ENCODE measurements at regions not wholly inside any gene's neighbourhood (a gene's known extent, or its start where the extent isn't known, plus 50 kb on each side); places are given as distances from the start of the nearest gene placed in this dataset.

- TF ChIP-seq EZH2 (IDR thresholded peaks at IDR 0.05; ENCODE audit: borderline replicate concordance, low read length): no peak
- TF ChIP-seq CTCF (conservative IDR thresholded peaks at IDR 0.05 in 1 of 2, IDR thresholded peaks at IDR 0.05 in 1 of 2; ENCODE audit: extremely low read depth in 1 of 2, insufficient read depth in 1 of 2, low read depth in 1 of 2, low read length in 2 of 2): no peak
Measured at GRCh38 chr18:40120356-40120755, 1834.7 kb upstream of the PIK3C3 start.
